ENCODE measurements at regions not wholly inside any gene's neighbourhood (a gene's known extent, or its start where the extent isn't known, plus 50 kb on each side); places are given as distances from the start of the nearest gene placed in this dataset.

- H3K9me1 ChIP-seq (ENCODE audit: control insufficient read depth, insufficient read depth, low read length), result no peaks in the 10 kb centered on the region
- no peaks in the 10 kb centered on the region; a peak in 2 of 5 replicates for H3K4me1 ChIP-seq (replicated peaks in 1 of 2; ENCODE audit: control insufficient read depth in 2 of 2, insufficient read depth in 2 of 2, low read length in 2 of 2)
- H4K20me1 ChIP-seq (replicated peaks; ENCODE audit: control insufficient read depth, insufficient read depth, low read length), result no peaks in the 10 kb centered on the region
- no TSS peak for BruUV-seq (replicated peaks)
- no peaks in the 10 kb centered on the region for H3K79me2 ChIP-seq (ENCODE audit: control insufficient read depth, insufficient read depth, low read length)
- no peak overlapping the region for H3K4me3 ChIP-seq
- DNase-seq (ENCODE audit: extremely low read depth in 1 of 4, low spot score in 3 of 4) (peak in 3 of 4 experiments; percentile 12 to 20 (median 13)), FAIRE-seq (no peak), ATAC-seq (no peak)
- intact Hi-C loops (cut with micrococcal nuclease) (no loop called here), in situ Hi-C loops (cut with MboI) (no loop called here)
- 1% methylated on average over 17 of the region's 18 CpGs for WGBS (ENCODE audit: insufficient coverage, low coverage, missing lambda C conversion rate)
- H3K4me2 ChIP-seq (ENCODE audit: insufficient read depth, low read length), result peak overlapping the region; percentile 30; the same call in 1 of the 2 replicates
- no peak overlapping the region for H3K9ac ChIP-seq (ENCODE audit: insufficient read depth in 1 of 2, low read depth in 2 of 2, low read length in 2 of 2)
- H3K27ac ChIP-seq (ENCODE audit: extremely low read depth, low read depth, low read length), result no peak overlapping the region
- H2AFZ ChIP-seq (ENCODE audit: low read depth, low read length), result no peak overlapping the region
- peaks cover 0 to 14% of the 10 kb centered on the region in 2 experiments; a peak in 1 of 5 replicates for H3K27me3 ChIP-seq (ENCODE audit: control insufficient read depth in 2 of 2, insufficient read depth in 2 of 2, low read length in 2 of 2)
- no peaks in the 10 kb centered on the region for H3K9me3 ChIP-seq (replicated peaks; ENCODE audit: control insufficient read depth, insufficient read depth, low read depth, low read length)
- no peaks in the 10 kb centered on the region for H3K36me3 ChIP-seq (ENCODE audit: control insufficient read depth, insufficient read depth, low read length)
- POLR2A ChIA-PET, result no interaction called here
- CTCF ChIA-PET (ENCODE audit: low intra/inter-chr PET ratio), result no interaction called here
- TF ChIP-seq JUN (IDR thresholded peaks at IDR 0.05; ENCODE audit: borderline replicate concordance, low read depth, low read length) (0 out of 2 replicates have a peak, but pooled peaks have one; percentile 25), JUN (CRISPR knock-in tag; IDR thresholded peaks at IDR 0.05; ENCODE audit: borderline replicate concordance) (no peak), SMARCE1 (IDR thresholded peaks at IDR 0.05) (peak; percentile 24; the same call in 1 of the 2 replicates), ZNF197 (CRISPR knock-in tag; IDR thresholded peaks at IDR 0.05; ENCODE audit: low read depth) (no peak), BHLHE40 (IDR thresholded peaks at IDR 0.05; ENCODE audit: low read length) (peak; percentile 58; the same call in 1 of the 2 replicates), ETV5 (CRISPR knock-in tag; IDR thresholded peaks at IDR 0.05; ENCODE audit: low read depth) (no peak), VEZF1 (CRISPR knock-in tag; IDR thresholded peaks at IDR 0.05) (0 out of 2 replicates have a peak, but pooled peaks have one; percentile 31)
- TF ChIP-seq, protein P1, sequence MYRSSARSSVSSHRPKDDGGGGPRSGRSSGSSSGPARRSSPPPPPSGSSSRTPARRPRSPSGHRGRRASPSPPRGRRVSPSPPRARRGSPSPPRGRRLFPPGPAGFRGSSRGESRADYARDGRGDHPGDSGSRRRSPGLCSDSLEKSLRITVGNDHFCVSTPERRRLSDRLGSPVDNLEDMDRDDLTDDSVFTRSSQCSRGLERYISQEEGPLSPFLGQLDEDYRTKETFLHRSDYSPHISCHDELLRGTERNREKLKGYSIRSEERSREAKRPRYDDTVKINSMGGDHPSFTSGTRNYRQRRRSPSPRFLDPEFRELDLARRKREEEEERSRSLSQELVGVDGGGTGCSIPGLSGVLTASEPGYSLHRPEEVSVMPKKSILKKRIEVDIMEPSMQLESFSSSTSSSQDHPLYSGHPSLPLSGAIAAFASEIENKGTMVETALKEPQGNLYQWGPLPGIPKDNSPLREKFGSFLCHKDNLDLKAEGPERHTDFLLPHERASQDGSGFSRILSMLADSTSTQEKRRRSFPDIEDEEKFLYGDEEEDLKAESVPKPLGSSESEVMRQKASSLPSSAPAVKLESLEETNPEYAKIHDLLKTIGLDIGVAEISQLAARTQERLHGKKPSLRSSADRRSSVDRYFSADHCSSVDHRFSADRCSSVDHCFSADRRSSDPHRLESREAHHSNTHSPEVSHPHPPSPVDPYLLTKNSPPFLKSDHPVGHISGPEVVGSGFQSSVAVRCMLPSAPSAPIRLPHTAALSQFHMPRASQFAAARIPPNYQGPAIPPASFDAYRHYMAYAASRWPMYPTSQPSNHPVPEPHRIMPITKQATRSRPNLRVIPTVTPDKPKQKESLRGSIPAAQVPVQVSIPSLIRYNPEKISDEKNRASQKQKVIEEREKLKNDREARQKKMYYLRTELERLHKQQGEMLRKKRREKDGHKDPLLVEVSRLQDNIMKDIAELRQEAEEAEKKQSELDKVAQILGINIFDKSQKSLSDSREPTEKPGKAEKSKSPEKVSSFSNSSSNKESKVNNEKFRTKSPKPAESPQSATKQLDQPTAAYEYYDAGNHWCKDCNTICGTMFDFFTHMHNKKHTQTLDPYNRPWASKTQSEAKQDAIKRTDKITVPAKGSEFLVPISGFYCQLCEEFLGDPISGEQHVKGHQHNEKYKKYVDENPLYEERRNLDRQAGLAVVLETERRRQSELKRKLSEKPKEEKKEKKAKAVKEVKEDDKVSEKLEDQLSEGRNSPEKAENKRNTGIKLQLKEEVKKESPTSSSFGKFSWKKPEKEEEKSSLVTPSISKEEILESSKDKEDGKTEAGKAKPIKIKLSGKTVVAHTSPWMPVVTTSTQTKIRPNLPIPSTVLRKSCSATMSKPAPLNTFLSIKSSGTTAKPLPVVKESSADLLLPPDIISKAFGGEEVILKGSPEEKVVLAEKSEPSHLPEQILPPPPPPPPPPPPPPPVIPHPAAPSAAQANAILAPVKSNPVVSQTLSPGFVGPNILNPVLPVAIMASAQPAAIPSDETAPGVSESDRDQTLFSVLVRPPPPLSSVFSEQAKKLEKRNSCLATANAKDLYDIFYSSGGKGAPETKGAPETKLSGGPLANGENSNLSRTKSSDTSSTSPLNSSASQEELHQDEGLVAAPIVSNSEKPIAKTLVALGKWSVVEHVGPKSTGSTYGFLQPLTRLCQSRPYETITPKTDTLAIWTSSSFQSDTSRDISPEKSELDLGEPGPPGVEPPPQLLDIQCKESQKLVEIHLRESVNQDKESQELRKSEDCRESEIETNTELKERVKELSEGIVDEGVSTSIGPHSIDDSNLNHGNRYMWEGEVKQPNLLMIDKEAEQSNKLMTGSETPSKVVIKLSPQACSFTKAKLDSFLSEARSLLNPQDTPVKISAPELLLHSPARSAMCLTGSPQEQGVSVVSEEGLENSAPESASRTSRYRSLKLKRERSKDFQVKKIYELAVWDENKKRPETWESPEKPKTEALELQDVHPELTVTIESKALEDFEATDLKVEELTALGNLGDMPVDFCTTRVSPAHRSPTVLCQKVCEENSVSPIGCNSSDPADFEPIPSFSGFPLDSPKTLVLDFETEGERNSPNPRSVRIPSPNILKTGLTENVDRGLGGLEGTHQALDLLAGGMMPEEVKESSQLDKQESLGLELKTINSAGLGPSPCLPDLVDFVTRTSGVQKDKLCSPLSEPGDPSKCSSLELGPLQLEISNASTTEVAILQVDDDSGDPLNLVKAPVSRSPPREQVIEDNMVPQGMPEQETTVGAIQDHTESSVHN (IDR thresholded peaks at IDR 0.05; ENCODE audit: borderline replicate concordance in 1 of 2, low read depth in 1 of 2), result 0 out of 4 replicates have a peak, but pooled peaks of 1 of the 2 experiments have one; percentile 47
Measured at GRCh38 chr22:45064313-45065278, 54.8 kb upstream of the PHF21B start.
